Hematopoietic multipotent progenitor cell treated with erythropoietin and hydrocortisone succinate and interleukin-3 and kit ligand, for 6 days (in vitro differentiated cells): ENCODE measurements at regions not wholly inside any gene's neighbourhood (a gene's known extent, or its start where the extent isn't known, plus 50 kb on each side); places are given as distances from the start of the nearest gene placed in this dataset.

ENCODE experiments used
- DNase-seq: peaks from one replicate; pipeline ENCODE4 v3.0.0-alpha.2; 2015

DNA sequence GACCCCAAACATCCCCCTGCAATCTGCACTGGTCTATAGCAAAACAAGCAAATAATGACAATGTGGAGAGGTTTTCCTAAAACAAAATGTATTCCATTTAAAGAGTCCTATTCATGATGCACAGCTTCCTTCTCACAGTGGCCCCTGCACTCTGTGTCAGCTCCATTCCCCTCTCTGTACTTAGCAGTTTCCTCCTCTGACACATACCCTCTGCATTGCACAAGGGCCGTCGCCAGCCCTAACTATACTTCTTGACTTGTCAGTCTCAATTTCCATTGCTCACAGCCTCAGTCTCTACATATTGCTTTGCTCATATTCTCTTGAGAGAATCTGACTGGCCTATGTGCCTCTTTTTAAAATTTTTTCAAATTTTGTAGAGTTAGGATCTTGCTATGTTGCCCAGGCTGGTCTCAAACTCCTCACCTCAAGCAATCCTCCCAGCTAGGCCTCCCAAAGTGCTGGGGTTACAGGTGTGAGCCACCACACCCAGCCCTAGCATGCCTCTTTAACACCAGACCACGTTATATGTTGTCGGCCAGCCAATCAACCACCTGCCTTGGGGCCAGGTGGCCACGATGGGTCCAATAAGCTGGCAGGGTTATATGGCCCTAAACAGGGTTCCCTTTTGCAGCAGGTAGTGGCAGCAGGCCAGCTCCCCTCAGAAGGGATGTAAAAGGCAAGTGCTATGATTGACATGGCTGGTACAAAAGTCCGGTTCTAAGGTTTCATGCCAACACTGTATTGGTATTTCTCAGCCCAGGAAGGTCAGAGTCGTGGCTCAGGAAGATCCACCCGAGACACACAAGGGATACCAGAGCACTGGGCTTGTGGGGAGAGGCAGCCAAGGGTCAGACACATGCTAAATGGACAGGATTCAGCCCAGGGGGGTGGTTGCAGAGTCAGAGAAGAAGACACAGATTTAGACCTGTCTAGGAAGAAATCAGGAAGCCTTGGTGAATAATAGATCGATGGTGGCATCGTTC lies 59.0 kb upstream of the SMAD3 start:
- no peak for DNase-seq

DNA sequence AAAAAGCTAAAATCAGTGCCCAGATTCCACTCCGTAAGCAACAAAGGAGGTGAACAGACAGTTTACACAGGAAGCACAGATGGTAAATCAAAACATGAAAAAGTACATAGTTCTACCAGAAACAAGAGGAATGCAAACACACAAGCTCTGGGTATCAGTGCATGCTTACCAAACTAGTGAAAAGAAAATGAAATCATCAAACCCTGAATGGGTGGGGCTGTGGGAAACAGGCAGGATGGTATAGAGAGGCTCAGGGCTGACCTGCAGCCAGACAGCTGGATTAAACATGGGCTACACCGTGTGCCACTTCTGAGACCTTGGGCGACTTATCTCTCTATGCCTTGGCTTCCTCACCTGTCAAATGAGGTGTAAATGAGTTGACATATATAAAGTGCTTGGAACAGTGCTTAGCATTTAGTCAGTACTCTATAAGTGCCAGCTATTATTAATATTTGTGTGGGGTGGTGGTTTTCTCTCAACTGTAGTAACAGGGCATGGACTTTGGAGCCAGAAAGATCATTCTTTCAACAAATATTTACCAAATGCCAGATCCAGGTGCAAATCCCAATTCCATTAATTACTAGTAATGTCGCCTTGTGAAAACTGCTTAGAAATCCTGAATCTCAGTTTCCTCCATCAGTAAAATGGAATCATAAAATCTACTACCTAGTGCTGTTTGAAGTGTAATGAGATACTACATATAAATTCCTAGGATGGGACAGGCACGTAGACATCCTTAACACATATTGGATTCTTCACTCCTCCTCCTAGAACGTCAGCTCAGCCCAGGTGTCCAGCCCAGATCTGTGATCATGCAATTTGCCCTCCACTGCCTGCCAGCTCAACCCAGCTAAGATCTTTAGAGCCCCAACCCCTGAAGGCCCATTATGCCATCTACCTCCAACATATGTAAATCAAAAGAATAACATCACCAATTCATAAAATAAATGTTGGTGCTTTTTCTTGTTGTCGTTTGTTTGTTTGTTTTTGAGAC lies 55.5 kb upstream of the SMAD3 start:
- no peak for DNase-seq

DNA sequence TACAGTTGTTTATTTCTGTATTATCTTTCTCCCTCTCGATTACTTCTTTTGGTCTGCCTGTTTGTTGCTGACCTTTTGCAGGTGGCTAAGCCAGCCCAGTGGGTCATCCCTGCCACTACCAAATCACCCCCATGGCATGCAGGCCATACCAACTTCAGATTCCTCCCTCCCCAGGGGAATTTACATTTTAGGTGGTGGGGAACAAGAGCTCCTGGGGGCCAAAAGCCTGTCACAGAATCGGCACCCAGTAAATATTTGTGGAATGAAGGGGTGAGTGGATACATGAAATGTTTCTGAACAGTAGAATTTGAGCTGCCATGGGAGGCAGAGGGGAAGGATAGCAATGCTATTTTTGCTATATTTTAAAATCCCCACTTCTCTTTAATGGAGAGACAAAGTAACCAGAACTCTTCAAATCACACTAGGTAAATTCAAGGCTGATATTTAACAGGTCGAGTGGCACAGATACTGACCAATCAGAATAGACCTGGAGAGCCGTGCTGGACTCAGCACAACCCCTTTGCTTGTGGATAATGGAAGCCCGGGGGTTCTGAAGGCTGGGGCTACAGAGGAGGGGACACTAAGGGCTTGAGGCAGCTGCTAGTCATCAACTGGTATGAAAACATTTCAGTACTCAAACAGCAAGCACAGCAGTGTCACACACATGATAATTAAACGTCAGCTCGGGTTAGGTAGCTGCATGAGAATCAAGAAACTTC lies 54.3 kb upstream of the SMAD3 start:
- no peak for DNase-seq

DNA sequence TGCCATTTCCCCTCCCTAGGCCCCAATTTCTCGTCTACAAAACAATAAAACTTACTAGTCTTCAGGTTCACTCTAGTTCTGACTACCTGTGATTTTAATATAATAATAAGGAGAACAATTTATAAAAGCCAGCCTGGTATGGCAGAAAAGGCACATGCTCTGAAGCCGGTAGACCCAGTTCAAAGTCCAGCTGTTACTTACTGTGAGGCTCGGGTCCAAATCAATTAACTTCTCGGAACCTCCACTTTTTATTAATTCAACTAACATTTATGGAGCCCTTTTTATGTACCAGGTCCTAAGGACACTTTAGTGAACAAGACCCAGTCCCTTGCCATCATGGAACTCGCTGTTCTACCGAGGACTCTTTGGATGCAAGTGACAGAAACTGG lies 53.8 kb upstream of the SMAD3 start:
- DNase-seq = no peak

DNA sequence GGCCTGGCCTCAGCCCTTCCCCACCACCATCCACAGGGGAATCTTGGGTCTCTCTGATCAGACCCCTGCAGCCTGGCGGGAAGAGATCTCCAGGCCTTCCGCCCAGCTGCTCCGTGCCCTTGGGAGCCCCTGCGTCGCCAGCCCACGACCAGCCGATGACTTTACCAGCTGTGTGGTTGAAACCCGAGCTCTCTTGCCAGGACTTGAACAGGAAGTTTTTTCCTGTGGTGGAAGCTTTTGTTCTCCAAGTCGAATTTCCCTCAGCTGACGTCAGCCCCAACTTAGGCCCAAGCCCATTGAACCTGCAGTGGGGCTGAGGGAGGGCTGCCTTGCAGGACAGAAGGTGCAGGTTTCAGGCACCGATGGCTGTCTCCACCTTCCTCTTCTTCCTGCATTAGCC lies 51.7 kb upstream of the SMAD3 start:
- no peak for DNase-seq
